ENCODE measurements at regions not wholly inside any gene's neighbourhood (a gene's known extent, or its start where the extent isn't known, plus 50 kb on each side); places are given as distances from the start of the nearest gene placed in this dataset.

- no peak overlapping the region for H3K9ac ChIP-seq (replicated peaks; ENCODE audit: extremely low read depth, insufficient read depth, low read length)
- no peaks in the 10 kb centered on the region for H3K4me1 ChIP-seq (ENCODE audit: control insufficient read depth, extremely low read depth, insufficient read depth, low read length)
- ChIA-PET CTCF (no interaction called here), POLR2A (no interaction called here)
- FAIRE-seq (no peak), DNase-seq (ENCODE audit: low read depth, low spot score) (no peak)
- no peak overlapping the region for H3K4me3 ChIP-seq (replicated peaks in 1 of 3; ENCODE audit: insufficient read depth in 1 of 3, low read depth in 1 of 3, low read length in 3 of 3)
- no peak for TF ChIP-seq EZH2 (IDR thresholded peaks at IDR 0.05; ENCODE audit: borderline replicate concordance, low read depth, low read length, severe bottlenecking)
- no peak for TF ChIP-seq GATA2 (IDR thresholded peaks at IDR 0.05; ENCODE audit: insufficient read depth, insufficient read length, low read depth, low read length)
- no peak for TF ChIP-seq CTCF (IDR thresholded peaks at IDR 0.05; ENCODE audit: extremely low read depth in 1 of 2, insufficient read depth in 1 of 2, low read depth in 1 of 2, low read length in 2 of 2)
- TF ChIP-seq POLR2AphosphoS5 (IDR thresholded peaks at IDR 0.05; ENCODE audit: insufficient read depth, low read depth, low read length): no peak
- TF ChIP-seq MYC (IDR thresholded peaks at IDR 0.05; ENCODE audit: low read depth, low read length): no peak
- no peak for TF ChIP-seq FOS (IDR thresholded peaks at IDR 0.05; ENCODE audit: borderline replicate concordance, insufficient read depth, low read length)
- dilution Hi-C loops (cut with MboI; ENCODE audit: extremely low pct_ligation_motif_present, low sequenced_read_pairs) (no loop called here), intact Hi-C loops (cut with micrococcal nuclease) (no loop called here)
- no peaks in the 10 kb centered on the region for H3K79me2 ChIP-seq (ENCODE audit: control insufficient read depth, insufficient read depth, low read length)
- no peak overlapping the region for H3K27ac ChIP-seq (ENCODE audit: insufficient read depth, low read depth, low read length)
- no peaks in the 10 kb centered on the region for H3K9me3 ChIP-seq (replicated peaks; ENCODE audit: control insufficient read depth, insufficient read depth, low read length)
- peaks cover 2 to 4% of the 10 kb centered on the region in 2 experiments for H3K27me3 ChIP-seq (ENCODE audit: control insufficient read depth in 2 of 2, insufficient read depth in 2 of 2, low read length in 2 of 2)
- BruUV-seq (replicated peaks): no TSS peak
- H4K20me1 ChIP-seq (replicated peaks; ENCODE audit: control insufficient read depth, extremely low read depth, insufficient read depth, low read length): no peaks in the 10 kb centered on the region
- H3K9me1 ChIP-seq (replicated peaks; ENCODE audit: control insufficient read depth, extremely low read depth, insufficient read depth, low read length): no peaks in the 10 kb centered on the region
- no peaks in the 10 kb centered on the region for H3K36me3 ChIP-seq (ENCODE audit: control insufficient read depth in 2 of 2, extremely low read depth in 1 of 2, insufficient read depth in 2 of 2, low read length in 2 of 2)
- no peak overlapping the region for H3K4me2 ChIP-seq (ENCODE audit: insufficient read depth, low read length)
- H2AFZ ChIP-seq (ENCODE audit: low read depth, low read length): no peak overlapping the region
Observed at GRCh38 chr2:120876526-120877280, 141.0 kb downstream of the GLI2 start.
